Activated CD4-positive, alpha-beta memory T cell treated with anti-CD3 and anti-CD28 coated beads for 36 hours (primary cell): ENCODE measurements at regions not wholly inside any gene's neighbourhood (a gene's known extent, or its start where the extent isn't known, plus 50 kb on each side); places are given as distances from the start of the nearest gene placed in this dataset.

Source experiments
- CTCF ChIA-PET: fragments of 350-600 bp; sonication (Branson Sonifier 250); formaldehyde crosslinking; loops from one replicate; lab custom pipeline; 2021; ENCODE audit warnings: antibody characterized with exemption, inconsistent platforms; lab: Charles Lee
- POLR2A ChIA-PET: fragments of 350-600 bp; sonication (Branson Sonifier 250); formaldehyde crosslinking; loops from one replicate; lab custom pipeline; 2021; ENCODE audit warnings: antibody characterized with exemption; lab: Charles Lee
- DNase-seq: peaks from one replicate; pipeline ENCODE4 v3.0.0-alpha.2; 2020
- H3K27ac Mint-ChIP-seq: one replicate; pipeline ENCODE4 v1.8.0; 2021; ENCODE audit warnings: mixed read lengths
- H3K27me3 Mint-ChIP-seq: one replicate; pipeline ENCODE4 v1.8.0; 2021; ENCODE audit warnings: mixed read lengths
- H3K36me3 Mint-ChIP-seq: one replicate; pipeline ENCODE4 v1.8.0; 2021; ENCODE audit warnings: mixed read lengths
- H3K4me1 Mint-ChIP-seq: one replicate; pipeline ENCODE4 v1.8.0; 2021; ENCODE audit warnings: low read depth, mixed read lengths
- H3K4me3 Mint-ChIP-seq: one replicate; pipeline ENCODE4 v1.8.0; 2021; ENCODE audit warnings: mild to moderate bottlenecking, mixed read lengths
- H3K9me3 Mint-ChIP-seq: one replicate; pipeline ENCODE4 v1.8.0; 2021; ENCODE audit warnings: mixed read lengths
- intact Hi-C: fragments of 100-400 bp; cut with micrococcal nuclease; formaldehyde crosslinking; loops from one replicate; pipeline ENCODE4 v1.15.1; 2023

- no peaks in the 10 kb centered on the region for H3K36me3 Mint-ChIP-seq
- DNase-seq = no peak
- H3K27ac Mint-ChIP-seq = no peak overlapping the region
- H3K4me3 Mint-ChIP-seq = no peak overlapping the region
- H3K27me3 Mint-ChIP-seq = no peaks in the 10 kb centered on the region
- ChIA-PET CTCF (no interaction called here), POLR2A (no interaction called here)
- H3K4me1 Mint-ChIP-seq = no peaks in the 10 kb centered on the region
- intact Hi-C loops = no loop called here
- no peaks in the 10 kb centered on the region for H3K9me3 Mint-ChIP-seq
These were observed 106.1 kb downstream of the UNC5CL start for GRCh38 chr6:40932953-40933352.

GRCh38 chr6:40932366-40932765 lies 106.7 kb downstream of the UNC5CL start:
- H3K27me3 Mint-ChIP-seq = no peaks in the 10 kb centered on the region
- intact Hi-C loops = no loop called here
- H3K27ac Mint-ChIP-seq = no peak overlapping the region
- H3K9me3 Mint-ChIP-seq = no peaks in the 10 kb centered on the region
- DNase-seq = no peak
- ChIA-PET POLR2A (no interaction called here), CTCF (no interaction called here)
- H3K4me3 Mint-ChIP-seq = no peak overlapping the region
- H3K4me1 Mint-ChIP-seq = no peaks in the 10 kb centered on the region
- H3K36me3 Mint-ChIP-seq = no peaks in the 10 kb centered on the region

GRCh38 chr6:40931931-40932330 lies 107.1 kb downstream of the UNC5CL start:
- intact Hi-C loops = no loop called here
- POLR2A ChIA-PET = no interaction called here
- H3K4me3 Mint-ChIP-seq = no peak overlapping the region
- H3K27me3 Mint-ChIP-seq = no peaks in the 10 kb centered on the region
- H3K36me3 Mint-ChIP-seq = no peaks in the 10 kb centered on the region
- H3K4me1 Mint-ChIP-seq = no peaks in the 10 kb centered on the region
- no peak for DNase-seq
- CTCF ChIA-PET = no interaction called here
- no peak overlapping the region for H3K27ac Mint-ChIP-seq
- H3K9me3 Mint-ChIP-seq = no peaks in the 10 kb centered on the region

GRCh38 chr6:40930555-40930954 lies 108.5 kb downstream of the UNC5CL start:
- no peaks in the 10 kb centered on the region for H3K9me3 Mint-ChIP-seq
- H3K4me3 Mint-ChIP-seq = no peak overlapping the region
- intact Hi-C loops = no loop called here
- DNase-seq = no peak
- peaks cover 2% of the 10 kb centered on the region for H3K27me3 Mint-ChIP-seq
- POLR2A ChIA-PET = no interaction called here
- H3K27ac Mint-ChIP-seq = no peak overlapping the region
- no peaks in the 10 kb centered on the region for H3K4me1 Mint-ChIP-seq
- no peaks in the 10 kb centered on the region for H3K36me3 Mint-ChIP-seq
- CTCF ChIA-PET = no interaction called here

GRCh38 chr6:40930045-40930444 lies 109.0 kb downstream of the UNC5CL start:
- POLR2A ChIA-PET = no interaction called here
- H3K4me3 Mint-ChIP-seq = no peak overlapping the region
- H3K36me3 Mint-ChIP-seq = no peaks in the 10 kb centered on the region
- DNase-seq = no peak
- CTCF ChIA-PET = no interaction called here
- H3K27ac Mint-ChIP-seq = no peak overlapping the region
- intact Hi-C loops = no loop called here
- peaks cover 2% of the 10 kb centered on the region for H3K27me3 Mint-ChIP-seq
- H3K4me1 Mint-ChIP-seq = no peaks in the 10 kb centered on the region
- no peaks in the 10 kb centered on the region for H3K9me3 Mint-ChIP-seq

GRCh38 chr6:40929176-40929575 lies 109.8 kb downstream of the UNC5CL start:
- ChIA-PET CTCF (no interaction called here), POLR2A (no interaction called here)
- Mint-ChIP-seq H3K4me3 (no peak overlapping the region), H3K9me3 (no peaks in the 10 kb centered on the region), H3K4me1 (no peaks in the 10 kb centered on the region), H3K27ac (no peak overlapping the region), H3K27me3 (peaks cover 2% of the 10 kb centered on the region), H3K36me3 (no peaks in the 10 kb centered on the region)
- no peak for DNase-seq
- intact Hi-C loops = no loop called here

- CTCF ChIA-PET = no interaction called here
- no peak for DNase-seq
These were observed 110.3 kb downstream of the UNC5CL start for GRCh38 chr6:40928763-40929162.

GRCh38 chr6:40928307-40928706 lies 110.7 kb downstream of the UNC5CL start:
- ChIA-PET CTCF (no interaction called here), POLR2A (no interaction called here)
- intact Hi-C loops = no loop called here
- H3K27ac Mint-ChIP-seq = no peak overlapping the region
- H3K4me3 Mint-ChIP-seq = no peak overlapping the region
- DNase-seq = no peak
- peaks cover 2% of the 10 kb centered on the region for H3K27me3 Mint-ChIP-seq
- no peaks in the 10 kb centered on the region for H3K4me1 Mint-ChIP-seq
- H3K36me3 Mint-ChIP-seq = no peaks in the 10 kb centered on the region
- H3K9me3 Mint-ChIP-seq = no peaks in the 10 kb centered on the region

More at GRCh38 chr6:40928763-40929162, 110.3 kb downstream of the UNC5CL start:
- intact Hi-C loops = no loop called here
- Mint-ChIP-seq H3K36me3 (no peaks in the 10 kb centered on the region), H3K4me3 (no peak overlapping the region), H3K27me3 (peaks cover 2% of the 10 kb centered on the region), H3K27ac (no peak overlapping the region), H3K4me1 (no peaks in the 10 kb centered on the region), H3K9me3 (no peaks in the 10 kb centered on the region)
- POLR2A ChIA-PET = no interaction called here

- no peaks in the 10 kb centered on the region for H3K9me3 Mint-ChIP-seq
- no peak overlapping the region for H3K27ac Mint-ChIP-seq
- H3K27me3 Mint-ChIP-seq = peaks cover 2% of the 10 kb centered on the region
- ChIA-PET POLR2A (no interaction called here), CTCF (no interaction called here)
- H3K4me3 Mint-ChIP-seq = no peak overlapping the region
- DNase-seq = no peak
- intact Hi-C loops = no loop called here
- H3K36me3 Mint-ChIP-seq = no peaks in the 10 kb centered on the region
- no peaks in the 10 kb centered on the region for H3K4me1 Mint-ChIP-seq
These were observed 113.7 kb downstream of the UNC5CL start for GRCh38 chr6:40925341-40925740.

GRCh38 chr6:40924839-40925238 lies 114.2 kb downstream of the UNC5CL start:
- no peak overlapping the region for H3K27ac Mint-ChIP-seq
- H3K9me3 Mint-ChIP-seq = no peaks in the 10 kb centered on the region
- POLR2A ChIA-PET = no interaction called here

GRCh38 chr6:40923880-40924279 lies 115.1 kb downstream of the UNC5CL start:
- Mint-ChIP-seq H3K27ac (no peak overlapping the region), H3K27me3 (peaks cover 6% of the 10 kb centered on the region), H3K36me3 (no peaks in the 10 kb centered on the region), H3K4me1 (no peaks in the 10 kb centered on the region), H3K4me3 (no peak overlapping the region), H3K9me3 (no peaks in the 10 kb centered on the region)
- POLR2A ChIA-PET = no interaction called here
- no peak for DNase-seq
- intact Hi-C loops = no loop called here
- CTCF ChIA-PET = no interaction called here

More at GRCh38 chr6:40924839-40925238, 114.2 kb downstream of the UNC5CL start:
- intact Hi-C loops = no loop called here
- Mint-ChIP-seq H3K4me3 (no peak overlapping the region), H3K36me3 (no peaks in the 10 kb centered on the region), H3K4me1 (no peaks in the 10 kb centered on the region), H3K27me3 (peaks cover 2% of the 10 kb centered on the region)
- DNase-seq = no peak
- CTCF ChIA-PET = no interaction called here

- no peaks in the 10 kb centered on the region for H3K4me1 Mint-ChIP-seq
- no peaks in the 10 kb centered on the region for H3K9me3 Mint-ChIP-seq
- H3K27me3 Mint-ChIP-seq = peaks cover 6% of the 10 kb centered on the region
- no peaks in the 10 kb centered on the region for H3K36me3 Mint-ChIP-seq
- H3K4me3 Mint-ChIP-seq = no peak overlapping the region
- ChIA-PET POLR2A (no interaction called here), CTCF (no interaction called here)
- H3K27ac Mint-ChIP-seq = no peak overlapping the region
- intact Hi-C loops = no loop called here
- no peak for DNase-seq
These were observed 115.7 kb downstream of the UNC5CL start for GRCh38 chr6:40923326-40923725.

- no peaks in the 10 kb centered on the region for H3K9me3 Mint-ChIP-seq
- peaks cover 8% of the 10 kb centered on the region for H3K27me3 Mint-ChIP-seq
- no peaks in the 10 kb centered on the region for H3K4me1 Mint-ChIP-seq
- H3K27ac Mint-ChIP-seq = no peak overlapping the region
- DNase-seq = no peak
- POLR2A ChIA-PET = no interaction called here
- no peaks in the 10 kb centered on the region for H3K36me3 Mint-ChIP-seq
- CTCF ChIA-PET = no interaction called here
- H3K4me3 Mint-ChIP-seq = no peak overlapping the region
- intact Hi-C loops = no loop called here
These were observed 116.7 kb downstream of the UNC5CL start for GRCh38 chr6:40922281-40922680.
